HEK293 (cell line): ENCODE measurements at regions not wholly inside any gene's neighbourhood (a gene's known extent, or its start where the extent isn't known, plus 50 kb on each side); places are given as distances from the start of the nearest gene placed in this dataset.

Source experiments
- KLF10 ChIP-seq: fragments of 450-650 bp; IDR thresholded peaks from 2 replicates; pipeline ENCODE4 v1.5.1; 2018; ENCODE audit warnings: missing biosample characterization, mild to moderate bottlenecking, missing genetic modification characterization
- KLF16 ChIP-seq: fragments of 450-650 bp; formaldehyde crosslinking; IDR thresholded peaks from 2 replicates; pipeline ENCODE4 v1.5.1; 2017; ENCODE audit warnings: missing biosample characterization, missing genetic modification characterization
- SP2 ChIP-seq: fragments of 450-650 bp; formaldehyde crosslinking; IDR thresholded peaks from 2 replicates; pipeline ENCODE4 v1.5.1; 2016; ENCODE audit warnings: missing biosample characterization, missing genetic modification characterization
- WT1 ChIP-seq: fragments of 450-650 bp; formaldehyde crosslinking; IDR thresholded peaks from 2 replicates; pipeline ENCODE4 v1.5.1; 2016; ENCODE audit warnings: missing biosample characterization, missing genetic modification characterization
- ZNF140 ChIP-seq: fragments of 450-650 bp; formaldehyde crosslinking; IDR thresholded peaks from 2 replicates; pipeline ENCODE4 v1.5.1; 2016; ENCODE audit warnings: missing biosample characterization, missing genetic modification characterization
- ZNF416 ChIP-seq: fragments of 450-650 bp; formaldehyde crosslinking; IDR thresholded peaks from 2 replicates; pipeline ENCODE4 v1.5.1; 2016; ENCODE audit warnings: missing biosample characterization, missing genetic modification characterization
- ZNF768 ChIP-seq: fragments of 450-650 bp; formaldehyde crosslinking; IDR thresholded peaks from 2 replicates; pipeline ENCODE4 v1.5.1; 2018; ENCODE audit warnings: missing biosample characterization, mild to moderate bottlenecking, missing genetic modification characterization
- TF ChIP-seq, protein P1 (sequence below): fragments of 450-650 bp; IDR thresholded peaks from 2 replicates; pipeline ENCODE4 v1.5.1; 2018; ENCODE audit warnings: missing biosample characterization, mild to moderate bottlenecking, missing genetic modification characterization
- TF ChIP-seq, protein P2 (sequence below): IDR thresholded peaks from 2 replicates; pipeline ENCODE4 v1.6.1; 2011; ENCODE audit warnings: mild to moderate bottlenecking, low read depth, low read length, borderline replicate concordance
- TF ChIP-seq, protein P3 (sequence below): fragments of 450-650 bp; formaldehyde crosslinking; IDR thresholded peaks from 2 replicates; pipeline ENCODE4 v1.5.1; 2016; ENCODE audit warnings: missing biosample characterization, missing genetic modification characterization
- TF ChIP-seq, protein P4 (sequence below): fragments of 450-650 bp; formaldehyde crosslinking; IDR thresholded peaks from 2 replicates; pipeline ENCODE4 v1.5.1; 2016; ENCODE audit warnings: missing biosample characterization, missing genetic modification characterization
- TF ChIP-seq, protein P5 (sequence below): fragments of 450-650 bp; formaldehyde crosslinking; IDR thresholded peaks from 2 replicates; pipeline ENCODE4 v1.5.1; 2016; ENCODE audit warnings: missing biosample characterization, missing genetic modification characterization
- TF ChIP-seq, protein P6 (sequence below): fragments of 450-650 bp; formaldehyde crosslinking; IDR thresholded peaks from 2 replicates; pipeline ENCODE4 v1.5.1; 2016; ENCODE audit warnings: missing biosample characterization, missing genetic modification characterization

DNA sequence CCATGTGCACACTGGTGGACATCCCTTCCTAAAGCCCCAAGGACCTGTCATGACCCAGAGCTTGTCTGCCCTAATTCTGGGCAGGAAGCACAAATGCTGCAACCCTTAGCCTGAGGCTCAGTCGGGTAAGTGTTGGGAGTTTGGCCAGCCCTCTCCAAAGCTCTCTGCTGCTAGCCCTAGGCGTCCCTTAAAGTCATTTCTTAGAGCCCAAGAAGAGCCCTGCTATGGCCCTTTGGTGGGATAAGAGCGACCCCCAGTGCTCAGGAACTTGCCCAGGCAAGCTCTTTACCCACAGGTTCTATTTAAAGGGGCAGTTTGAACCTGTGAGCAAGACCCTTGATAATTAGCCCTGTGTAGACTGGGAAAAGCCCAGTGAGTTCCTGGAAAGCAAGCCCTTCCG, 356.8 kb downstream of the RRAGC start:
- TF ChIP-seq, protein P1, sequence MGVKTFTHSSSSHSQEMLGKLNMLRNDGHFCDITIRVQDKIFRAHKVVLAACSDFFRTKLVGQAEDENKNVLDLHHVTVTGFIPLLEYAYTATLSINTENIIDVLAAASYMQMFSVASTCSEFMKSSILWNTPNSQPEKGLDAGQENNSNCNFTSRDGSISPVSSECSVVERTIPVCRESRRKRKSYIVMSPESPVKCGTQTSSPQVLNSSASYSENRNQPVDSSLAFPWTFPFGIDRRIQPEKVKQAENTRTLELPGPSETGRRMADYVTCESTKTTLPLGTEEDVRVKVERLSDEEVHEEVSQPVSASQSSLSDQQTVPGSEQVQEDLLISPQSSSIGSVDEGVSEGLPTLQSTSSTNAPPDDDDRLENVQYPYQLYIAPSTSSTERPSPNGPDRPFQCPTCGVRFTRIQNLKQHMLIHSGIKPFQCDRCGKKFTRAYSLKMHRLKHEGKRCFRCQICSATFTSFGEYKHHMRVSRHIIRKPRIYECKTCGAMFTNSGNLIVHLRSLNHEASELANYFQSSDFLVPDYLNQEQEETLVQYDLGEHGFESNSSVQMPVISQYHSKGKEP: no peak
- TF ChIP-seq ZNF416 (tag by site-specific recombination): no peak
- TF ChIP-seq, protein P2, sequence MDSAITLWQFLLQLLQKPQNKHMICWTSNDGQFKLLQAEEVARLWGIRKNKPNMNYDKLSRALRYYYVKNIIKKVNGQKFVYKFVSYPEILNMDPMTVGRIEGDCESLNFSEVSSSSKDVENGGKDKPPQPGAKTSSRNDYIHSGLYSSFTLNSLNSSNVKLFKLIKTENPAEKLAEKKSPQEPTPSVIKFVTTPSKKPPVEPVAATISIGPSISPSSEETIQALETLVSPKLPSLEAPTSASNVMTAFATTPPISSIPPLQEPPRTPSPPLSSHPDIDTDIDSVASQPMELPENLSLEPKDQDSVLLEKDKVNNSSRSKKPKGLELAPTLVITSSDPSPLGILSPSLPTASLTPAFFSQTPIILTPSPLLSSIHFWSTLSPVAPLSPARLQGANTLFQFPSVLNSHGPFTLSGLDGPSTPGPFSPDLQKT: no peak
- TF ChIP-seq, protein P3, sequence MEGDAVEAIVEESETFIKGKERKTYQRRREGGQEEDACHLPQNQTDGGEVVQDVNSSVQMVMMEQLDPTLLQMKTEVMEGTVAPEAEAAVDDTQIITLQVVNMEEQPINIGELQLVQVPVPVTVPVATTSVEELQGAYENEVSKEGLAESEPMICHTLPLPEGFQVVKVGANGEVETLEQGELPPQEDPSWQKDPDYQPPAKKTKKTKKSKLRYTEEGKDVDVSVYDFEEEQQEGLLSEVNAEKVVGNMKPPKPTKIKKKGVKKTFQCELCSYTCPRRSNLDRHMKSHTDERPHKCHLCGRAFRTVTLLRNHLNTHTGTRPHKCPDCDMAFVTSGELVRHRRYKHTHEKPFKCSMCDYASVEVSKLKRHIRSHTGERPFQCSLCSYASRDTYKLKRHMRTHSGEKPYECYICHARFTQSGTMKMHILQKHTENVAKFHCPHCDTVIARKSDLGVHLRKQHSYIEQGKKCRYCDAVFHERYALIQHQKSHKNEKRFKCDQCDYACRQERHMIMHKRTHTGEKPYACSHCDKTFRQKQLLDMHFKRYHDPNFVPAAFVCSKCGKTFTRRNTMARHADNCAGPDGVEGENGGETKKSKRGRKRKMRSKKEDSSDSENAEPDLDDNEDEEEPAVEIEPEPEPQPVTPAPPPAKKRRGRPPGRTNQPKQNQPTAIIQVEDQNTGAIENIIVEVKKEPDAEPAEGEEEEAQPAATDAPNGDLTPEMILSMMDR (tag by site-specific recombination): no peak
- TF ChIP-seq, protein P4, sequence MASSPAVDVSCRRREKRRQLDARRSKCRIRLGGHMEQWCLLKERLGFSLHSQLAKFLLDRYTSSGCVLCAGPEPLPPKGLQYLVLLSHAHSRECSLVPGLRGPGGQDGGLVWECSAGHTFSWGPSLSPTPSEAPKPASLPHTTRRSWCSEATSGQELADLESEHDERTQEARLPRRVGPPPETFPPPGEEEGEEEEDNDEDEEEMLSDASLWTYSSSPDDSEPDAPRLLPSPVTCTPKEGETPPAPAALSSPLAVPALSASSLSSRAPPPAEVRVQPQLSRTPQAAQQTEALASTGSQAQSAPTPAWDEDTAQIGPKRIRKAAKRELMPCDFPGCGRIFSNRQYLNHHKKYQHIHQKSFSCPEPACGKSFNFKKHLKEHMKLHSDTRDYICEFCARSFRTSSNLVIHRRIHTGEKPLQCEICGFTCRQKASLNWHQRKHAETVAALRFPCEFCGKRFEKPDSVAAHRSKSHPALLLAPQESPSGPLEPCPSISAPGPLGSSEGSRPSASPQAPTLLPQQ: no peak
- TF ChIP-seq KLF10 (tag by site-specific recombination): no peak
- TF ChIP-seq SP2 (tag by site-specific recombination): no peak
- TF ChIP-seq ZNF140 (tag by site-specific recombination): no peak
- no peak for TF ChIP-seq ZNF768 (tag by site-specific recombination)
- no peak for TF ChIP-seq KLF16 (tag by site-specific recombination)
- TF ChIP-seq, protein P5, sequence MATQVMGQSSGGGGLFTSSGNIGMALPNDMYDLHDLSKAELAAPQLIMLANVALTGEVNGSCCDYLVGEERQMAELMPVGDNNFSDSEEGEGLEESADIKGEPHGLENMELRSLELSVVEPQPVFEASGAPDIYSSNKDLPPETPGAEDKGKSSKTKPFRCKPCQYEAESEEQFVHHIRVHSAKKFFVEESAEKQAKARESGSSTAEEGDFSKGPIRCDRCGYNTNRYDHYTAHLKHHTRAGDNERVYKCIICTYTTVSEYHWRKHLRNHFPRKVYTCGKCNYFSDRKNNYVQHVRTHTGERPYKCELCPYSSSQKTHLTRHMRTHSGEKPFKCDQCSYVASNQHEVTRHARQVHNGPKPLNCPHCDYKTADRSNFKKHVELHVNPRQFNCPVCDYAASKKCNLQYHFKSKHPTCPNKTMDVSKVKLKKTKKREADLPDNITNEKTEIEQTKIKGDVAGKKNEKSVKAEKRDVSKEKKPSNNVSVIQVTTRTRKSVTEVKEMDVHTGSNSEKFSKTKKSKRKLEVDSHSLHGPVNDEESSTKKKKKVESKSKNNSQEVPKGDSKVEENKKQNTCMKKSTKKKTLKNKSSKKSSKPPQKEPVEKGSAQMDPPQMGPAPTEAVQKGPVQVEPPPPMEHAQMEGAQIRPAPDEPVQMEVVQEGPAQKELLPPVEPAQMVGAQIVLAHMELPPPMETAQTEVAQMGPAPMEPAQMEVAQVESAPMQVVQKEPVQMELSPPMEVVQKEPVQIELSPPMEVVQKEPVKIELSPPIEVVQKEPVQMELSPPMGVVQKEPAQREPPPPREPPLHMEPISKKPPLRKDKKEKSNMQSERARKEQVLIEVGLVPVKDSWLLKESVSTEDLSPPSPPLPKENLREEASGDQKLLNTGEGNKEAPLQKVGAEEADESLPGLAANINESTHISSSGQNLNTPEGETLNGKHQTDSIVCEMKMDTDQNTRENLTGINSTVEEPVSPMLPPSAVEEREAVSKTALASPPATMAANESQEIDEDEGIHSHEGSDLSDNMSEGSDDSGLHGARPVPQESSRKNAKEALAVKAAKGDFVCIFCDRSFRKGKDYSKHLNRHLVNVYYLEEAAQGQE (tag by site-specific recombination): no peak
- TF ChIP-seq WT1 (tag by site-specific recombination): no peak
- TF ChIP-seq, protein P6, sequence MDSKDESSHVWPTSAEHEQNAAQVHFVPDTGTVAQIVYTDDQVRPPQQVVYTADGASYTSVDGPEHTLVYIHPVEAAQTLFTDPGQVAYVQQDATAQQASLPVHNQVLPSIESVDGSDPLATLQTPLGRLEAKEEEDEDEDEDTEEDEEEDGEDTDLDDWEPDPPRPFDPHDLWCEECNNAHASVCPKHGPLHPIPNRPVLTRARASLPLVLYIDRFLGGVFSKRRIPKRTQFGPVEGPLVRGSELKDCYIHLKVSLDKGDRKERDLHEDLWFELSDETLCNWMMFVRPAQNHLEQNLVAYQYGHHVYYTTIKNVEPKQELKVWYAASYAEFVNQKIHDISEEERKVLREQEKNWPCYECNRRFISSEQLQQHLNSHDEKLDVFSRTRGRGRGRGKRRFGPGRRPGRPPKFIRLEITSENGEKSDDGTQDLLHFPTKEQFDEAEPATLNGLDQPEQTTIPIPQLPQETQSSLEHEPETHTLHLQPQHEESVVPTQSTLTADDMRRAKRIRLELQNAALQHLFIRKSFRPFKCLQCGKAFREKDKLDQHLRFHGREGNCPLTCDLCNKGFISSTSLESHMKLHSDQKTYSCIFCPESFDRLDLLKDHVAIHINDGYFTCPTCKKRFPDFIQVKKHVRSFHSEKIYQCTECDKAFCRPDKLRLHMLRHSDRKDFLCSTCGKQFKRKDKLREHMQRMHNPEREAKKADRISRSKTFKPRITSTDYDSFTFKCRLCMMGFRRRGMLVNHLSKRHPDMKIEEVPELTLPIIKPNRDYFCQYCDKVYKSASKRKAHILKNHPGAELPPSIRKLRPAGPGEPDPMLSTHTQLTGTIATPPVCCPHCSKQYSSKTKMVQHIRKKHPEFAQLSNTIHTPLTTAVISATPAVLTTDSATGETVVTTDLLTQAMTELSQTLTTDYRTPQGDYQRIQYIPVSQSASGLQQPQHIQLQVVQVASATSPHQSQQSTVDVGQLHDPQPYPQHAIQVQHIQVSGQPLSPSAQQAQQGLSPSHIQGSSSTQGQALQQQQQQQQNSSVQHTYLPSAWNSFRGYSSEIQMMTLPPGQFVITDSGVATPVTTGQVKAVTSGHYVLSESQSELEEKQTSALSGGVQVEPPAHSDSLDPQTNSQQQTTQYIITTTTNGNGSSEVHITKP (tag by site-specific recombination): no peak
